Nephron (organoid): ENCODE measurements at regions not wholly inside any gene's neighbourhood (a gene's known extent, or its start where the extent isn't known, plus 50 kb on each side); places are given as distances from the start of the nearest gene placed in this dataset.

Experiments used
- H3K27ac Mint-ChIP-seq, 3 experiments: 2 replicates each; pipeline ENCODE4 v1.8.0; 2020; ENCODE audit warnings: mixed read lengths in 3 of 3, mild to moderate bottlenecking in 2 of 3, moderate library complexity in 1 of 3
- H3K27me3 Mint-ChIP-seq: 2 replicates; pipeline ENCODE4 v1.8.0; 2021; ENCODE audit warnings: low read depth, mild to moderate bottlenecking, moderate library complexity, mixed read lengths
- H3K36me3 Mint-ChIP-seq: 2 replicates; pipeline ENCODE4 v1.8.0; 2020; ENCODE audit warnings: low read depth, mixed read lengths
- H3K4me1 Mint-ChIP-seq: 2 replicates; pipeline ENCODE4 v1.8.0; 2020; ENCODE audit warnings: mixed read lengths
- H3K4me3 Mint-ChIP-seq, 3 experiments: 2 replicates each; pipeline ENCODE4 v1.8.0; 2020; ENCODE audit warnings: mild to moderate bottlenecking in 3 of 3, mixed read lengths in 3 of 3, moderate library complexity in 2 of 3
- H3K9me3 Mint-ChIP-seq: 2 replicates; pipeline ENCODE4 v1.8.0; 2020; ENCODE audit warnings: mixed read lengths
- TF ChIP-seq, protein P1 (sequence below), 3 experiments: fragments of 200-600 bp; sonication (generic); IDR thresholded peaks; one replicate each; pipeline ENCODE4 v1.5.0; 2021; ENCODE audit warnings: antibody characterized with exemption in 3 of 3; ENCODE audit not compliant: unreplicated experiment in 3 of 3

DNA sequence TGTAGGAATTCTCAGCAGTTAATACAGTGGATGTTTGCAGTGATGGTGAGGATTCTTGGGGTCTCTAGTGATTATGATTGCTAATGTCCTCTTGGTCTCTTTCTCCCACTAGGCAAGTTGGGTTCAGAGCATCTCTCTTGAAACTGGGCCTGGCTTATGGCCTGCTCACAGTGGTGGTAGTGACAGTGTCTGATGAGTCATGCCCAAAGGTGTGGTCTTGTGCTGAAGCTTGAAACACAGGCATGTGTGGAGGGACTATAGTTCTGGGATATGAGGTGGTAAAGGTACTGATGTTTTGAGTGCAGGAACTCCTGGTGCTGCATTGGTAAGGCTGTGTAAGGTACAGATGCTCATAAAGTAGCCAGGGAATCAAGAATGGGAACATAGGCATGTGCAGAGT lies 231.1 kb downstream of the FAM170A start:
- H3K9me3 Mint-ChIP-seq = no peaks in the 10 kb centered on the region
- TF ChIP-seq, protein P1, sequence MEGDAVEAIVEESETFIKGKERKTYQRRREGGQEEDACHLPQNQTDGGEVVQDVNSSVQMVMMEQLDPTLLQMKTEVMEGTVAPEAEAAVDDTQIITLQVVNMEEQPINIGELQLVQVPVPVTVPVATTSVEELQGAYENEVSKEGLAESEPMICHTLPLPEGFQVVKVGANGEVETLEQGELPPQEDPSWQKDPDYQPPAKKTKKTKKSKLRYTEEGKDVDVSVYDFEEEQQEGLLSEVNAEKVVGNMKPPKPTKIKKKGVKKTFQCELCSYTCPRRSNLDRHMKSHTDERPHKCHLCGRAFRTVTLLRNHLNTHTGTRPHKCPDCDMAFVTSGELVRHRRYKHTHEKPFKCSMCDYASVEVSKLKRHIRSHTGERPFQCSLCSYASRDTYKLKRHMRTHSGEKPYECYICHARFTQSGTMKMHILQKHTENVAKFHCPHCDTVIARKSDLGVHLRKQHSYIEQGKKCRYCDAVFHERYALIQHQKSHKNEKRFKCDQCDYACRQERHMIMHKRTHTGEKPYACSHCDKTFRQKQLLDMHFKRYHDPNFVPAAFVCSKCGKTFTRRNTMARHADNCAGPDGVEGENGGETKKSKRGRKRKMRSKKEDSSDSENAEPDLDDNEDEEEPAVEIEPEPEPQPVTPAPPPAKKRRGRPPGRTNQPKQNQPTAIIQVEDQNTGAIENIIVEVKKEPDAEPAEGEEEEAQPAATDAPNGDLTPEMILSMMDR (IDR thresholded peaks at IDR 0.05; ENCODE audit: unreplicated experiment in 3 of 3) = no peak

GRCh38 chr5:119862619-119863018 lies 233.3 kb downstream of the FAM170A start:
- H3K4me3 Mint-ChIP-seq = no peak overlapping the region
- H3K27me3 Mint-ChIP-seq = no peaks in the 10 kb centered on the region
- H3K9me3 Mint-ChIP-seq = no peaks in the 10 kb centered on the region
- peak overlapping the region in 1 of 3 experiments; percentile 11 for H3K27ac Mint-ChIP-seq
- TF ChIP-seq, protein P1 (IDR thresholded peaks at IDR 0.05; ENCODE audit: unreplicated experiment in 3 of 3) = no peak
- no peaks in the 10 kb centered on the region for H3K36me3 Mint-ChIP-seq
- H3K4me1 Mint-ChIP-seq = peaks cover 8% of the 10 kb centered on the region

More for the DNA sequence above, 231.1 kb downstream of the FAM170A start:
- H3K27me3 Mint-ChIP-seq = no peaks in the 10 kb centered on the region
- no peaks in the 10 kb centered on the region for H3K36me3 Mint-ChIP-seq
- H3K4me1 Mint-ChIP-seq = peaks cover 8% of the 10 kb centered on the region
- H3K4me3 Mint-ChIP-seq = no peak overlapping the region
- no peak overlapping the region for H3K27ac Mint-ChIP-seq

DNA sequence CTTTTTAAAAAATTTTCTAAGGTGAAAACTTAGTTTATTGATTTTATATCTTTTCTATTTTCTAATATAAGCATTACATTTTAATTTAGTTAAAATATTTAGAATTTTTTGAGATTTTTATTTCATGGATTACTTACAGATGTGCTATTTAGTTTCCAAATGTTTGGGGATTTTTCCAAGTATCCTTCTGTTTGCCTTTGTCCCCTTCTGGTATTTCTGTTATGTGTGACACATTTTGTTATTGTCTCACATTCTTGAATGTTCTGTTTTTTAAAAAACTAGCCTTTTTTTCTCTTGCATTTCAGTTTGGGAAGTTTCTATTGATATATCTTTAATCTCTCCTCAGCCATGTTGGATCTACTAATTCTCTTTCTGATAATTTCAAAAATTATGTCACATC lies 234.9 kb downstream of the FAM170A start:
- Mint-ChIP-seq H3K27ac (no peak overlapping the region), H3K4me3 (no peak overlapping the region), H3K4me1 (peaks cover 8% of the 10 kb centered on the region), H3K9me3 (no peaks in the 10 kb centered on the region), H3K27me3 (no peaks in the 10 kb centered on the region), H3K36me3 (no peaks in the 10 kb centered on the region)
- TF ChIP-seq, protein P1 (IDR thresholded peaks at IDR 0.05; ENCODE audit: unreplicated experiment in 3 of 3) = no peak

DNA sequence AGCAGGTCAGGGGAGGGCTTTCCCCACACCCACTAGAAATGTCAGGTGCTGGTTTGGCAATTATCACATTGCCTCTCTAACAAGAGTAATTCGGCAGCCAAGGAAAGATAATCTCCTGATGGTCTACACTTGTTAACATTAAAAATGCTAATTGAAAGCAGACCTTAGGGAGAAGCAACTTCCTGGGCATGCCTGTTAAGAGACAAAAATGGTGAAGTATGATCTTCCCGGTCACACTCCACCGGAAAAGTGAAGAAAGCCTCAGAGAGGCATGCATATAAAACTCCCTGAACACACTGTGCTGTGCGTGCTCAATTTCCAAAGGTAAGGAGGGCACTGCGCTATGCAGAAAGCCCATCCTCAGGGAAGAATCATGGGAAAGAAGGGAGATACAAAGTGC lies 244.3 kb downstream of the FAM170A start:
- H3K4me3 Mint-ChIP-seq = no peak overlapping the region
- H3K4me1 Mint-ChIP-seq = no peaks in the 10 kb centered on the region
- no peaks in the 10 kb centered on the region for H3K36me3 Mint-ChIP-seq
- no peak overlapping the region for H3K27ac Mint-ChIP-seq
- no peaks in the 10 kb centered on the region for H3K9me3 Mint-ChIP-seq
- TF ChIP-seq, protein P1 (IDR thresholded peaks at IDR 0.05; ENCODE audit: unreplicated experiment in 3 of 3) = no peak
- no peaks in the 10 kb centered on the region for H3K27me3 Mint-ChIP-seq

GRCh38 chr5:119876522-119876921 lies 247.2 kb downstream of the FAM170A start:
- Mint-ChIP-seq H3K27me3 (no peaks in the 10 kb centered on the region), H3K9me3 (no peaks in the 10 kb centered on the region), H3K36me3 (no peaks in the 10 kb centered on the region), H3K4me3 (no peak overlapping the region), H3K4me1 (no peaks in the 10 kb centered on the region), H3K27ac (no peak overlapping the region)
- TF ChIP-seq, protein P1 (IDR thresholded peaks at IDR 0.05; ENCODE audit: unreplicated experiment in 3 of 3) = no peak

DNA sequence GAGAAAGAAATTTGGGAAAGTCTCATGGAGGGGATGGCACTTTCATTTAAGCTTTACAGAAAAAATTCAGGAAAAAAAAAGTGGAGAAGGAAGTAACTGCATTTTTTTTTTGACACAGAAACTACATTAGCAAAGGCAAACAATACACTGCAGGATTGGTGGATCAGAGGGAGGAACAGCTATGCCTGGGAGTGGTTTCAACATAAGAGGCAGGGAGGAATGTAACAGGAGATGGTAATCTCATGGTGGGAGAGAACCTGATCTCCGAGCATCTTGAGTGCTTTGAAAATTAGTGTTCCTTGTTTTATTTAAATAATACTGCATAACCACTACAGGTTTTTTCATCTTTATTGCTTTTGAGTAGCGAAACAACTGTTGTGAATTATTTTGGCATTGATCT lies 249.4 kb downstream of the FAM170A start:
- no peaks in the 10 kb centered on the region for H3K36me3 Mint-ChIP-seq
- H3K27ac Mint-ChIP-seq = no peak overlapping the region
- no peaks in the 10 kb centered on the region for H3K27me3 Mint-ChIP-seq
- TF ChIP-seq, protein P1 (IDR thresholded peaks at IDR 0.05; ENCODE audit: unreplicated experiment in 3 of 3) = no peak
- no peak overlapping the region for H3K4me3 Mint-ChIP-seq
- no peaks in the 10 kb centered on the region for H3K4me1 Mint-ChIP-seq
- no peaks in the 10 kb centered on the region for H3K9me3 Mint-ChIP-seq
